ENCODE measurements at regions not wholly inside any gene's neighbourhood (a gene's known extent, or its start where the extent isn't known, plus 50 kb on each side); places are given as distances from the start of the nearest gene placed in this dataset.

DNA sequence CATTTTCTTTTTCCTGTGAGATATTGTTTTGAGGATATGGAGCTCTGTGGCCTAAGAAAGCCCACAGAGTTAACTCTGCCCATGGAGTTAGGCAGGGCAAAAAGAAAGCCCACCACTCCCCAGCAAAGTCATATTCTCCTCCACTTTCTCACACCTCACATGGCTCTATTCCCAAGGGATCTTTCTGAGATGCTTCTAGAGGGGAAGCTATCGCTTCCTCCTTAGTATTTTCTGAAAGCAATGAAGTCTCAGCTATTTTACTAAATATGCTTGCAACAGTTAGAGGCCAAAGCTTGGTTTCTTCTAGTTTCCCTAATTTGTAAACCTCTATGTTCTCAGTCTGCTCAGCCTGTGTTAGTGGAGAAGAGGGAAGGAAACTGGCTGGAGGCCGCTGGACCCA, 80.3 kb upstream of the EOMES start:
- TF ChIP-seq, protein P1, sequence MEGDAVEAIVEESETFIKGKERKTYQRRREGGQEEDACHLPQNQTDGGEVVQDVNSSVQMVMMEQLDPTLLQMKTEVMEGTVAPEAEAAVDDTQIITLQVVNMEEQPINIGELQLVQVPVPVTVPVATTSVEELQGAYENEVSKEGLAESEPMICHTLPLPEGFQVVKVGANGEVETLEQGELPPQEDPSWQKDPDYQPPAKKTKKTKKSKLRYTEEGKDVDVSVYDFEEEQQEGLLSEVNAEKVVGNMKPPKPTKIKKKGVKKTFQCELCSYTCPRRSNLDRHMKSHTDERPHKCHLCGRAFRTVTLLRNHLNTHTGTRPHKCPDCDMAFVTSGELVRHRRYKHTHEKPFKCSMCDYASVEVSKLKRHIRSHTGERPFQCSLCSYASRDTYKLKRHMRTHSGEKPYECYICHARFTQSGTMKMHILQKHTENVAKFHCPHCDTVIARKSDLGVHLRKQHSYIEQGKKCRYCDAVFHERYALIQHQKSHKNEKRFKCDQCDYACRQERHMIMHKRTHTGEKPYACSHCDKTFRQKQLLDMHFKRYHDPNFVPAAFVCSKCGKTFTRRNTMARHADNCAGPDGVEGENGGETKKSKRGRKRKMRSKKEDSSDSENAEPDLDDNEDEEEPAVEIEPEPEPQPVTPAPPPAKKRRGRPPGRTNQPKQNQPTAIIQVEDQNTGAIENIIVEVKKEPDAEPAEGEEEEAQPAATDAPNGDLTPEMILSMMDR (IDR thresholded peaks at IDR 0.05; ENCODE audit: low read length): no peak
- TF ChIP-seq EZH2phosphoT487 (IDR thresholded peaks at IDR 0.05; ENCODE audit: low read length): no peak
- TF ChIP-seq EZH2 (optimal IDR thresholded peaks at IDR 0.05; ENCODE audit: low read depth, low read length): no peak
